Activated T-helper 2 cell treated with anti-CD3 and anti-CD28 coated beads, Interferon-gamma antibody, Interleukin-2, Interleukin-4, amounts not matched to agents 10 μg/mL and 5 μg/mL and 100 μg/mL, durations not matched to agents 14 hours and 24 hours and 36 hours (primary cell): ENCODE measurements at regions not wholly inside any gene's neighbourhood (a gene's known extent, or its start where the extent isn't known, plus 50 kb on each side); places are given as distances from the start of the nearest gene placed in this dataset.

Experiments
- DNase-seq: peaks from one replicate; pipeline ENCODE4 v3.0.0; 2021; ENCODE audit warnings: low spot score
- H3K27ac Mint-ChIP-seq: one replicate; pipeline ENCODE4 v1.8.0; 2021; ENCODE audit warnings: mixed read lengths
- H3K27me3 Mint-ChIP-seq: one replicate; pipeline ENCODE4 v1.8.0; 2021; ENCODE audit warnings: low read depth, mixed read lengths
- H3K36me3 Mint-ChIP-seq: one replicate; pipeline ENCODE4 v1.8.0; 2021; ENCODE audit warnings: low read depth, mixed read lengths
- H3K4me1 Mint-ChIP-seq: one replicate; pipeline ENCODE4 v1.8.0; 2021; ENCODE audit warnings: low read depth, mixed read lengths
- H3K4me3 Mint-ChIP-seq: one replicate; pipeline ENCODE4 v1.8.0; 2021; ENCODE audit warnings: low read depth, mild to moderate bottlenecking, moderate library complexity, mixed read lengths
- H3K9me3 Mint-ChIP-seq: one replicate; pipeline ENCODE4 v1.8.0; 2021; ENCODE audit warnings: mixed read lengths
- intact Hi-C: fragments of 100-400 bp; cut with micrococcal nuclease; formaldehyde crosslinking; loops from one replicate; pipeline ENCODE4 v1.15.1; 2023

DNA sequence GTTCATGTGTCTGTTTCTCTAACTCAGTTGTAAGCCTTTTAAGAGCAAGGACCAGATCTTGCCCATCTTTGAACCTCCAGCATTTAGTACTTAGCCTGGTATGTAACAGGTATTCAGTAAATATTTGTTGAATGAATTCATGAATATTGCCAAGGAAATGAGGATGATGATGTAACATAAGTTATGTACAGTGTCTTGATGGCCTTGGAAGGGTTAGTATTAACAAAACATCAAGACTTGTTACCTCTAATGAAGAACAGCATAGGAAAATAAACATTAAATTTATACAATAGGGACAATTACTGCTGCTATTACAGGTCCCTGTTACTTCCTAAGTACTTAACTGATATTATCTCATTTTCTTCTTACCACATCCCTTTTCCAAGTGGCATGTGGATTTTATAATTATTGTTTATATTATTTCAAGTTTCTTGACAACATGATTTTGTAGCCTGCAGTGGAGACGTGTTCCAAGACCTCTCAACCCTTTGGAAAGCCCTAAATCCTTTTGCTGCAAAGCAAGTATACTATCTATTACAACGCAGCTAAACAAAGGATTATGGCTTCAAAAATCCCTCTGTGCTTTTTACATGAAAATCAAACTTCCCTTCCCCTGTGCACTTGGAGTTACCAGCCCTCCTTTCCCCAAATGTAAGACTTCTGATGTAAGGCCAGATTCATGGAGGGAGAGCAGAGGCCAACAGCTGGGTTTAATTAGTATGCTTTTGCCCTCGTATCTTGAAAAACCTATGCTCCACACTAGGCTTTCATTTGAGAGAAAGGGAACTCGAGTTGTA lies 77.4 kb upstream of the SMIM36 start:
- intact Hi-C loops: no loop called here
- Mint-ChIP-seq H3K27ac (no peak overlapping the region), H3K36me3 (no peaks in the 10 kb centered on the region), H3K4me3 (no peak overlapping the region), H3K4me1 (no peaks in the 10 kb centered on the region), H3K27me3 (peaks cover 35% of the 10 kb centered on the region), H3K9me3 (no peaks in the 10 kb centered on the region)
- no peak for DNase-seq

DNA sequence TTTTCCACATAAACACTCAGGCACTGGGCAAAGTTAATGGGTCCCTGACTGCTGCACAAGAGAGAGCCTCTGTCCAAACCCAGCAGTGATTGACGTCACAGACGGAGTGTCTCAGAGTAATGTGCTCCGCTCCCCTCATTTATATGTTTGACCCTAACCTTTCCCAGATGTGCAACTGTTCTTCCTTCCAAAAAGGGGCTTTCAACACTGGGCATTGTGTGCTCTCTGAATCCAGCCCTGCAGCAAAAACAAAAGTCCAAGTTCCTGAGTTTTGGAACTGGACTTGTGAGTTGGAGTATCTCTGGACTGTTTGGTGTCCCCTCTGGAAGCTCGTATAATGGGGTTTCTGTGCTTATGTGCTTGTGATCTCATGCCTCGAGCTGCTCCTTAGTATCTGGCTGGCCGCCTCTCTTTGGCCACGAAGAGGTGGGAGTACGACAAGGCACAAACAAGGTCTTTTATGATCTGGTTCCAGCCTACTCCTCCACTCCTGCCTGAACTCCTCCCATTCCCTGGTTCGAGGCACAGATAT lies 76.4 kb upstream of the SMIM36 start:
- DNase-seq: no peak
- intact Hi-C loops: no loop called here
- Mint-ChIP-seq H3K4me1 (no peaks in the 10 kb centered on the region), H3K27me3 (peaks cover 40% of the 10 kb centered on the region), H3K27ac (no peak overlapping the region), H3K9me3 (no peaks in the 10 kb centered on the region), H3K4me3 (no peak overlapping the region), H3K36me3 (no peaks in the 10 kb centered on the region)

DNA sequence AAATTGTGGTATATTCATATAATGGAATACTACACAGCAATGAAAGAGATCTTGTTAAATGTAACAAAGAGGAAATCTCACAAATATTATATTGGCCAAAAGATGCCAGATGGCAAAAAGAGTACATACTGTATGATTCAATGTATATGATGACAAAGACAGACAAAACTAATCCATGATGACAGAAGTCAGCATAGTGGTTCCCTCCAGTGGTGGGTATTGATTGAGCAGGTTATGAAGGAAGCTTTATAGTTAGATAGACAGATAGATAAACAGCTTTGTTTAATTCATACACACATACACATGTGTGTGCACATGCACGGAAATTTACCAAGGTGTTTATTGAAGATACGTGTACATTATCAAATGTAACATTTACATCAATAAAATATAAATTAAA lies 74.4 kb upstream of the SMIM36 start:
- no peaks in the 10 kb centered on the region for H3K9me3 Mint-ChIP-seq
- intact Hi-C loops: no loop called here

DNA sequence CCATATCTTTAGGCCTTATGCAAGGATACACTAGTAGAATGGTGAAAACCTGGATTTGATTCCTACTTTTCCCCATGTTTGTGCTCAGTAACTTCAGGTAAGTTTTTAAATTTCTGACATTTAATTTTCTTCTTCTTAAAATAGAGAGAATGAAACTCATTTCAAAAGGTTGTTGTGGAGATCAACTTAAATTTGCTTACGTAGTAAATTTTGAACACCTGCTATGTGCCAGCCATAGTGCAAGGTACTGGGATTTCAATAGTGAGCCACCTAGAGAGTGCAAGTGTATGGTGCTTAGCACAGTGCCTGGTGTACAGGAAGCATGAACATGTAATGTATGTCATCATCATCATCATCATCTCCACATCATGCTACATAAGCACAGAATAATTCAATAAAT lies 73.6 kb upstream of the SMIM36 start:
- H3K9me3 Mint-ChIP-seq: no peaks in the 10 kb centered on the region

More for the DNA sequence above, 74.4 kb upstream of the SMIM36 start:
- Mint-ChIP-seq H3K27me3 (peaks cover 36% of the 10 kb centered on the region), H3K4me3 (no peak overlapping the region), H3K4me1 (no peaks in the 10 kb centered on the region), H3K36me3 (no peaks in the 10 kb centered on the region), H3K27ac (no peak overlapping the region)
- no peak for DNase-seq

DNA sequence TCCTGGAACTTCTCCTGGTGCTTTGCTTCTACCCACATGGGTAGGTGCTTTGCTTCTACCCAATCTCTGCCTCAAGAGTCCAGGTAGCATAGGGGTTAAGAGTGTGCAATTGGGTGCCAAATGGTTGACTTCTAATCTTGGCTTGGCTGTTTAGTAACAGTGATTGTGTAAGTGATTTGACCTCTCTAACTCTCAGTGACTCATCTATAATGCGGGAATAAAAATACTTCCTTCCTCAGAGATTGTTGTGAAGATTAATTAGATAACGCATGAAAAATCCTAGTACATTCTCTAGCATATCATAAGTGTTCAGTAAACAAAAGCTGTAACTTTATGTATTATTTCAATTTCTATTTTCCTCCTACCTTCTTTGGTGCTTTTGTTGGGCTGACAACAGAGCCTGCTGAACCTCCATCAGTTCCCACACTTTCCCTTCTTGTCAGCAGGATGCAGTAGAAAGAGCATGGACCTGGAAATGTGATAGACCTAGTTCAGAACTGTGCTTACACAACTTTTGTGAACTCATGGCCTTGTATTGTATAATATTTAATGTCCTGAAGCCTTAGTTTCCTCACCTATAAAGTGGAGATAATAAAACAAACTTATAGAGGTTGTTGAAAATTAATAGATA lies 72.9 kb upstream of the SMIM36 start:
- intact Hi-C loops: no loop called here
- no peak overlapping the region for H3K27ac Mint-ChIP-seq
- no peak overlapping the region for H3K4me3 Mint-ChIP-seq
- H3K4me1 Mint-ChIP-seq: no peaks in the 10 kb centered on the region
- no peaks in the 10 kb centered on the region for H3K9me3 Mint-ChIP-seq
- DNase-seq: no peak
- no peaks in the 10 kb centered on the region for H3K36me3 Mint-ChIP-seq
- H3K27me3 Mint-ChIP-seq: peaks cover 39% of the 10 kb centered on the region

More for the DNA sequence above, 73.6 kb upstream of the SMIM36 start:
- Mint-ChIP-seq H3K4me3 (no peak overlapping the region), H3K36me3 (no peaks in the 10 kb centered on the region), H3K27me3 (peaks cover 38% of the 10 kb centered on the region), H3K4me1 (no peaks in the 10 kb centered on the region), H3K27ac (no peak overlapping the region)
- intact Hi-C loops: no loop called here
- DNase-seq: no peak

DNA sequence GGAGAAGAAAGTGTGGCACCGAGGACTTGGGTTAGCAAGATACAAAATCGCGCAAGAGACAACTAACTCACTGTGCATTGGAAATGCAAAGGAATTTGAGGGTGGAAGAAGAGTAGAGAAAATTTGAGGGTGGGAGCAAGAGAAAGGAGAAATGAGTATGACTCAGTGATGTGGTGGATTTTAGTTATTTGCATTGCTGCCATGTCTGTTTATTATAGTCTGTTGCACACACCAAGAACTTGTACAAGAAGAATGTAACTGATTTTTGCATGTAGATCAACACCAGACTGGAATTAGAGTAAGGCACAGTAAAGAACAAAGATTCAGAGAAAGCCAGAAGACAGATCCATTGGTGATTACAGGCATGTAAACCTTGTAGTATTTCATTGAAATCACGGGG lies 71.6 kb upstream of the SMIM36 start:
- H3K9me3 Mint-ChIP-seq: no peaks in the 10 kb centered on the region
- H3K27ac Mint-ChIP-seq: no peak overlapping the region
- no peak overlapping the region for H3K4me3 Mint-ChIP-seq
- intact Hi-C loops: no loop called here
- H3K4me1 Mint-ChIP-seq: no peaks in the 10 kb centered on the region
- no peaks in the 10 kb centered on the region for H3K36me3 Mint-ChIP-seq
- peaks cover 30% of the 10 kb centered on the region for H3K27me3 Mint-ChIP-seq
- no peak for DNase-seq

DNA sequence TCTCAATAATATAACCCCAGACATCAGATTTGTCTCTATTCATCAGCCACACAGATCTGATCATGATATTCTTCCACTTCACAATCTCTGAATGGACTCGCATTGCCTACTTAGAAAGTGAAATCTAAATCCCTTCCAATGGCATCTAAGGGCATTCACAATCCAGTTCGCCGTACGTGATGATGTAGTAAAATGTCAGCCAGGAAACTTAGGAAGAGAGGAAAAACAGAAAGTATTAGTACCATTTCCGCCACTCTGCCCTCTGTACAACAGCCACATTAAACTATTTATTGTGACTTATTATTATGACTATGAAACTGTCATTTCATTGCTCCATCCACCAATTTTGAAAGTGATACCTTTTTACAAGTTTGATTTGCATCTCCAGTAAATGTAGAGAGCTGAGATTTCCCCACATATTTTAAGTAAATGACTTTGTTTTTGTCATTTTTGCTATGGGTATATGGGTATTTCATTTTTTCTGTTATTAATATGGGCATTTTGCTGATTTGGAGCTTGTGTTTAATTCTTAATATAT lies 69.4 kb upstream of the SMIM36 start:
- DNase-seq: no peak
- peaks cover 27% of the 10 kb centered on the region for H3K27me3 Mint-ChIP-seq
- H3K4me3 Mint-ChIP-seq: no peak overlapping the region
- no peaks in the 10 kb centered on the region for H3K36me3 Mint-ChIP-seq
- no peaks in the 10 kb centered on the region for H3K9me3 Mint-ChIP-seq
- H3K27ac Mint-ChIP-seq: no peak overlapping the region
- no peaks in the 10 kb centered on the region for H3K4me1 Mint-ChIP-seq
- intact Hi-C loops: no loop called here

DNA sequence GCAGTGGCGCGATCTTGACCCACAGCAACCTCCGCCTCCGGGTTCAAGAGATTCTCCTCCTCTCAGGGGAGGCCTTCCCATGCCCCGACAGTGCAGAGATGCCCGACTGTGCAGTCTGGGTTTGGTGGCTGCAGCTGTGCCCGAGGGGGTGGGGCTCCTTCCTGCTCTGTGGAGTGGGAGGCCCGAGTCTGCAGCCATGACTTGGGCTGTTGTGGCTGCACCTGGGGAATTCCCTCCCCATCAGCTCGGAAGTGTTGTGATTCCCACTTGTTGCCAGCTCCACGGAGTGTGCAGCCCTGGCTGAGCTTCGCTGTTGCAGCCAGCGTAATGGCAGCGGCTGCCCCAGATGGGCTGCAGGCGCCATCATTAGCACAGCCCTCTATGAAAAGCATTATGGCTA lies 66.4 kb upstream of the SMIM36 start:
- H3K36me3 Mint-ChIP-seq: no peaks in the 10 kb centered on the region
- no peaks in the 10 kb centered on the region for H3K9me3 Mint-ChIP-seq
- intact Hi-C loops: loop anchor here (5.0 to 10.0 kb wide), 2 partner anchors 53 to 155 kb away; no protein-coding TSS in a partner anchor
- no peak overlapping the region for H3K4me3 Mint-ChIP-seq
- H3K27ac Mint-ChIP-seq: no peak overlapping the region
- peaks cover 29% of the 10 kb centered on the region for H3K27me3 Mint-ChIP-seq
- no peak for DNase-seq
- no peaks in the 10 kb centered on the region for H3K4me1 Mint-ChIP-seq

DNA sequence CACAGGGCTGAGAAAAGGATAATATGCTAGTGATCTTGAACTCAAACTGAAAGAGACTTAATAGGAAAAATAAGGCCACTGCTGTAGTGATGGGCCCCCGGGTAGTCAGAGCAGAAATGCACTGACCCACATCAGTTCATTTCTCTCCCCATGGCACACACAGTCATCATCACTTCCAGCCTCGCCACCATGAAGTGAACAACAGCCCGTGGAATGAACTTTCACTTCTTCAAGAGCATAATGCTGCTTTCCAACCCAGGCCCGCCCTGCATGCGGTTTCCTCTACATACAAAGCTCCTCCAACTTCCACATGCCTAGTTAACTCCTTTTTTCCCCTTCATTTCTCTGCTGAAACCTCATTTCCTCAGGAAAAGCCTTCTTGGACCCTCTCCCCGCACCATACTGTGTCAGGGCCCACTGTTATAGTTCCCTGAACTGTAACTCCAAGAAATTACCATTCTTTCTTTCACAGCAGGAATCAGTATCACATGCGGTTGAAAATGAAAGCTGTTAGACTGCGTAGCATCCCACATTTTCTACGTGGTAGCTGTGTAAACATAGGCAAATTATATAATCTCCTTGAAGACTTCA lies 65.8 kb upstream of the SMIM36 start:
- intact Hi-C loops: loop anchor here (5.0 to 10.0 kb wide), 2 partner anchors 52 to 155 kb away; no protein-coding TSS in a partner anchor
- Mint-ChIP-seq H3K9me3 (no peaks in the 10 kb centered on the region), H3K4me3 (no peak overlapping the region), H3K27ac (no peak overlapping the region), H3K27me3 (peaks cover 29% of the 10 kb centered on the region), H3K4me1 (no peaks in the 10 kb centered on the region), H3K36me3 (no peaks in the 10 kb centered on the region)
- peak; percentile 23 for DNase-seq

DNA sequence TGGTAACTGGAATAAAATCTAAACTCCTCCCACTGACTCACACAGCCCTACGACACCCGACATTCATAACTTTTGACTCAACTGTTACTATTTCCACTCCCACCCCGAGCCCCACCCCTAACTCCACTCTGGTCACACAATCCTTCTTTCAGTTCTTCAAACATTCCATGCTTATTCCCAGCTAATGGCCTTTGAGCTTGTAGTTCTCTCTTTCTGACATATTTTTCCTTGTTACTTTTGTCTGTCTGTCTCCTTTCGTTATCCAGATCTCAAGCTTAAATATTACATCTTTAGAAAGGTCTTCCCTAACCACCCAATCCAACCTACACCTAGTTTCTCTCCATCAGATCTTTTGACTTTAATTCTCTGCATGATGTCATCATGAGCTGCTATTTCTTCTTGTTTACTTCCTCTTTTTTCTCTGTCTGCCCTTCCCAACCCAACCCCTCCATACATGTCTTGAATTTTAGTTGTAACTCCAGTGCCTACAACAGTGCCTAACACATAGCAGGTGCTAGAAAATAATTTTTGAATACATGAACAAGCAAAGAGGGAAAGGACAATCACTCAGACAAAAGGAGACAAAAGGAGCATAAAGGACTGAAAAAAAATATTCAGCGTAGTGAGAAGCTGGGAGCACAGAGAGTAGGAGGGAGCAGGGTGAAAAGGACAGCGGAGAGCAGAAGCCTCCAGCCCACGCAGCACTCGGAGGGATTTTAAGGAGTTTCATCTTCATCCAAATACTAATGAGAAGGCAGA lies 65.2 kb upstream of the SMIM36 start:
- H3K27me3 Mint-ChIP-seq: peaks cover 29% of the 10 kb centered on the region
- no peaks in the 10 kb centered on the region for H3K9me3 Mint-ChIP-seq
- no peak for DNase-seq
- H3K27ac Mint-ChIP-seq: no peak overlapping the region
- no peak overlapping the region for H3K4me3 Mint-ChIP-seq
- no peaks in the 10 kb centered on the region for H3K36me3 Mint-ChIP-seq
- intact Hi-C loops: loop anchor here (5.0 to 10.0 kb wide), 2 partner anchors 52 to 156 kb away; no protein-coding TSS in a partner anchor
- H3K4me1 Mint-ChIP-seq: no peaks in the 10 kb centered on the region

DNA sequence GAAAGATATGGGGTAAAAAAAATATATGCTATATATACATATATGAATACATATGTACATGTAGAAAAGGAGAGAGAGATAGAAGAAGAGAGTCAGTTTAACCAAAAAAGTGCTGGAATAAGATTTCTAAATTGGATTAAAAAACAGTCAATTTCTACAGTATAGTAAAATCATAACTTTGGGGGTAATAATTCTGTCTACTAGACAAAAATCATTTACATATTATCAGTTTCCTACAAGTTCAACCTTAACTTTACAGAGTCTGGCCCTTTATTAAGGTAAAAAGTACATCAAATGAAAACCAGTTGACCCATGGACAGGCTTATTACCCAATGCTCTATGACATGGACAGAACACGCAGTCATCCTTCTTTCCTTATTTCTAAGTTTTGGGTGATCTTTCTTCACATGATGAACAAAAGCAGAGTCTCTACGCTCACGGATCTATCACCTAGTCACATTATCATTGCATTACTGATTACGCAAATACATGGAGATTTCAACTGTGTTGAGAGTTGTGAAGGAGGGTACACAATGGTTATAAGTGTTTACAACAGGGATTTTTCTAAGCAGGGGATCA lies 63.9 kb upstream of the SMIM36 start:
- no peaks in the 10 kb centered on the region for H3K4me1 Mint-ChIP-seq
- intact Hi-C loops: loop anchor here (5.0 to 10.0 kb wide), 2 partner anchors 50 to 157 kb away; no protein-coding TSS in a partner anchor
- DNase-seq: no peak
- no peaks in the 10 kb centered on the region for H3K9me3 Mint-ChIP-seq
- H3K4me3 Mint-ChIP-seq: no peak overlapping the region
- no peaks in the 10 kb centered on the region for H3K36me3 Mint-ChIP-seq
- H3K27ac Mint-ChIP-seq: no peak overlapping the region
- peaks cover 26% of the 10 kb centered on the region for H3K27me3 Mint-ChIP-seq

DNA sequence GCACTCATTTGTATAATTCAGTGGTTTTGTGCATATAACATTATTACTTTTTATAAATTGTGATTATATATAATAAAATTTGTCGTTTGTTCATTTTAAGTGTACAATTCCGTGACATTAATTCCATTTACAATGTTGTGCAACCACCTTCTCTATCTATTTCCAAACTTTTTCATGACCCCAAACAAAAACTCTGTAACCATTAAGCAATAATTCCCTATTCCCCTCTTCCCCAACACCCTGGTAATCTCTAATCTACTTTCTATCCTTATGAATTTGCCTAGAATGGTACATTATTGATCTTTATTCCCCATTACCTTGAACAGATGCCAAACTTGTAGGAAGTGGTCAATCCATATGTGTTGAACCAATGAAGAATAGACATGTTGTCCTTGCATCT lies 61.3 kb upstream of the SMIM36 start:
- Mint-ChIP-seq H3K9me3 (no peaks in the 10 kb centered on the region), H3K27me3 (peaks cover 23% of the 10 kb centered on the region), H3K4me3 (no peak overlapping the region), H3K4me1 (no peaks in the 10 kb centered on the region), H3K27ac (no peak overlapping the region), H3K36me3 (no peaks in the 10 kb centered on the region)
- intact Hi-C loops: loop anchor here (10.0 kb wide), 1 partner anchor 48 kb away; no protein-coding TSS in a partner anchor
- DNase-seq: no peak
